ENCODE measurements at regions not wholly inside any gene's neighbourhood (a gene's known extent, or its start where the extent isn't known, plus 50 kb on each side); places are given as distances from the start of the nearest gene placed in this dataset.

DNA sequence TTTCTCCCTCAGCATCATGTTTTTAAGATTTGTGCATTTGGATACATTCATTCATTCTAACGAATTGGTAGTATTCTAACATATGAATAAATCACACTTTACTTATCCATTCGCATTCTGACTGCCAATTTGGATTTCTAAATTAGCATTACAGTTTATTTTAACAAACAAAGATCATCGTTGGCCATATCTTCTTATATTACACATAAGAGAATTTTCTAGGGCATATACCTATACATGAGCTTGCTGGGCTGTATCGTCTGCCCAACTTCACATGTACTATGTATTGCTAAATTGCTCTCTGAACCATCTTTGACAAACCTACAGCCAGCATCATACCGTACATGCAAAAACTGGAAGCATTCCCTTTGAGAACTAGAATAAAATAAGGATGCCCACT, 265.8 kb upstream of the PPP2R3A start:
- TF ChIP-seq, protein P1, sequence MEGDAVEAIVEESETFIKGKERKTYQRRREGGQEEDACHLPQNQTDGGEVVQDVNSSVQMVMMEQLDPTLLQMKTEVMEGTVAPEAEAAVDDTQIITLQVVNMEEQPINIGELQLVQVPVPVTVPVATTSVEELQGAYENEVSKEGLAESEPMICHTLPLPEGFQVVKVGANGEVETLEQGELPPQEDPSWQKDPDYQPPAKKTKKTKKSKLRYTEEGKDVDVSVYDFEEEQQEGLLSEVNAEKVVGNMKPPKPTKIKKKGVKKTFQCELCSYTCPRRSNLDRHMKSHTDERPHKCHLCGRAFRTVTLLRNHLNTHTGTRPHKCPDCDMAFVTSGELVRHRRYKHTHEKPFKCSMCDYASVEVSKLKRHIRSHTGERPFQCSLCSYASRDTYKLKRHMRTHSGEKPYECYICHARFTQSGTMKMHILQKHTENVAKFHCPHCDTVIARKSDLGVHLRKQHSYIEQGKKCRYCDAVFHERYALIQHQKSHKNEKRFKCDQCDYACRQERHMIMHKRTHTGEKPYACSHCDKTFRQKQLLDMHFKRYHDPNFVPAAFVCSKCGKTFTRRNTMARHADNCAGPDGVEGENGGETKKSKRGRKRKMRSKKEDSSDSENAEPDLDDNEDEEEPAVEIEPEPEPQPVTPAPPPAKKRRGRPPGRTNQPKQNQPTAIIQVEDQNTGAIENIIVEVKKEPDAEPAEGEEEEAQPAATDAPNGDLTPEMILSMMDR (IDR thresholded peaks at IDR 0.05; ENCODE audit: low read depth, low read length): no peak
- TF ChIP-seq EZH2phosphoT487 (IDR thresholded peaks at IDR 0.05; ENCODE audit: low read depth): no peak
